Lower lobe of right lung (tissue), 2 donors: ENCODE measurements at regions not wholly inside any gene's neighbourhood (a gene's known extent, or its start where the extent isn't known, plus 50 kb on each side); places are given as distances from the start of the nearest gene placed in this dataset.

Experiments used
- ATAC-seq, 2 donors: fragments of 200-7000 bp; cut with Tn5 transposase; one replicate each; pipeline ENCODE4 v1.9.1; 2020 to 2022; ENCODE audit warnings: mild to moderate bottlenecking in 2 of 2, moderate library complexity in 2 of 2
- DNase-seq: peaks from one replicate; pipeline ENCODE4 v3.0.0-alpha.2; 2020
- H3K27ac ChIP-seq: fragments of 200-600 bp; one replicate; pipeline ENCODE4 v1.8.0; 2022
- H3K27me3 ChIP-seq: fragments of 200-600 bp; one replicate; pipeline ENCODE4 v1.8.0; 2022; ENCODE audit warnings: low read depth
- H3K36me3 ChIP-seq: fragments of 200-600 bp; one replicate; pipeline ENCODE4 v1.8.0; 2022; ENCODE audit warnings: mild to moderate bottlenecking
- H3K4me1 ChIP-seq: fragments of 200-600 bp; one replicate; pipeline ENCODE4 v1.8.0; 2022
- H3K4me3 ChIP-seq: fragments of 200-600 bp; one replicate; pipeline ENCODE4 v1.8.0; 2022; ENCODE audit warnings: mild to moderate bottlenecking
- H3K9me3 ChIP-seq: fragments of 200-600 bp; one replicate; pipeline ENCODE4 v1.8.0; 2022
- CTCF ChIP-seq: fragments of 200-600 bp; IDR thresholded peaks from one replicate; pipeline ENCODE4 v1.8.0; 2022; ENCODE audit warnings: antibody characterized with exemption, mild to moderate bottlenecking
- intact Hi-C: fragments of 100-400 bp; cut with DNase I; formaldehyde crosslinking; loops from one replicate; pipeline ENCODE4 v1.11.0; 2022
- donor health status: DM: no; HTN: yes; CAD: no; lungs with severe emphysema.

- Histone ChIP-seq H3K27me3 (no peaks in the 10 kb centered on the region), H3K9me3 (no peaks in the 10 kb centered on the region), H3K36me3 (no peaks in the 10 kb centered on the region), H3K4me1 (no peaks in the 10 kb centered on the region), H3K27ac (no peak overlapping the region), H3K4me3 (no peak overlapping the region)
- TF ChIP-seq CTCF = no peak
- no peak for DNase-seq
- intact Hi-C loops = no loop called here
- ATAC-seq = no peak
Observed at GRCh38 chr12:118874698-118875548, 106.4 kb upstream of the SRRM4 start.

- no peaks in the 10 kb centered on the region for H3K36me3 ChIP-seq
- no peak overlapping the region for H3K4me3 ChIP-seq
- no peak overlapping the region for H3K27ac ChIP-seq
- intact Hi-C loops = no loop called here
- TF ChIP-seq CTCF = no peak
- H3K9me3 ChIP-seq = no peaks in the 10 kb centered on the region
- H3K27me3 ChIP-seq = no peaks in the 10 kb centered on the region
- no peaks in the 10 kb centered on the region for H3K4me1 ChIP-seq
- DNase-seq = no peak
- ATAC-seq = no peak
Observed at GRCh38 chr12:118880720-118881493, 100.4 kb upstream of the SRRM4 start.

GRCh38 chr12:118884226-118884625 lies 97.1 kb upstream of the SRRM4 start:
- no peak overlapping the region for H3K4me3 ChIP-seq
- no peak for ATAC-seq
- no peaks in the 10 kb centered on the region for H3K36me3 ChIP-seq
- H3K27ac ChIP-seq = no peak overlapping the region
- peaks cover 5% of the 10 kb centered on the region for H3K27me3 ChIP-seq
- no peak for DNase-seq
- TF ChIP-seq CTCF = no peak
- H3K9me3 ChIP-seq = no peaks in the 10 kb centered on the region
- no peaks in the 10 kb centered on the region for H3K4me1 ChIP-seq
- intact Hi-C loops = no loop called here

GRCh38 chr12:118900993-118901392 lies 80.3 kb upstream of the SRRM4 start:
- intact Hi-C loops = no loop called here
- H3K9me3 ChIP-seq = no peaks in the 10 kb centered on the region
- DNase-seq (no peak), ATAC-seq (no peak)
- no peak overlapping the region for H3K4me3 ChIP-seq
- no peaks in the 10 kb centered on the region for H3K27me3 ChIP-seq
- H3K36me3 ChIP-seq = no peaks in the 10 kb centered on the region
- H3K4me1 ChIP-seq = no peaks in the 10 kb centered on the region
- H3K27ac ChIP-seq = no peak overlapping the region
- no peak for TF ChIP-seq CTCF

- intact Hi-C loops = no loop called here
- Histone ChIP-seq H3K27me3 (peaks cover 6% of the 10 kb centered on the region), H3K4me1 (no peaks in the 10 kb centered on the region), H3K9me3 (no peaks in the 10 kb centered on the region), H3K4me3 (no peak overlapping the region), H3K27ac (no peak overlapping the region), H3K36me3 (no peaks in the 10 kb centered on the region)
- no peak for ATAC-seq
- no peak for DNase-seq
- TF ChIP-seq CTCF = no peak
Observed at GRCh38 chr12:118908811-118909210, 72.5 kb upstream of the SRRM4 start.
